HG03354 (cell line): ENCODE measurements at regions not wholly inside any gene's neighbourhood (a gene's known extent, or its start where the extent isn't known, plus 50 kb on each side); places are given as distances from the start of the nearest gene placed in this dataset.

Experiments
- ATAC-seq: cut with Tn5 transposase; IDR thresholded peaks from one replicate; pipeline ENCODE4 v1.9.1; 2021; ENCODE audit warnings: mild to moderate bottlenecking; ENCODE audit not compliant: unreplicated experiment, poor library complexity, severe bottlenecking

- no peak for ATAC-seq
These were observed 1414.3 kb upstream of the B3GALT2 start for GRCh38 chr1:194600716-194601115.

- ATAC-seq: no peak
These were observed 1411.7 kb upstream of the B3GALT2 start for GRCh38 chr1:194598098-194598497.

GRCh38 chr1:194586302-194586701, 1399.9 kb upstream of the B3GALT2 start:
- no peak for ATAC-seq

- ATAC-seq: no peak
These were observed 1397.6 kb upstream of the B3GALT2 start for GRCh38 chr1:194584052-194584451.

DNA sequence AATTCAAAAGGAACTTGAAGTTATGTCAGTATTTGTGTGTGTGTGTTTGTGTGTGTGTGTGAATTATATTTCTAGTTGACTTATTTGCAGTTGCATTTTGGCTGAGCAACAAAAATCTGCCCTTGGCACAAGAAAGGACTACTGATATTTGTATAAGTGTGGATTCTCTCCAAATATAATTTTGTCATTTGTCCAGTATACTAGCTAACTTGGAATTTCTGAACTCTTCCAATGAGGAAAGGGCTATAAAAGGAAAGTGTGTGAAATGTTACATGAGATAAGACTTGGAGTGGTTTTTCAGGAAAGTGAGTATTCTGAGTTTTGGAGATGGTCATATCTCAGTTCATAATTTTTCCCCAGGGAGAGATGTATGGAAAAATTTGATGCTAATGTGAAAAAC, 1384.1 kb upstream of the B3GALT2 start:
- no peak for ATAC-seq

- ATAC-seq: no peak
These were observed 1382.2 kb upstream of the B3GALT2 start for GRCh38 chr1:194568610-194569009.

DNA sequence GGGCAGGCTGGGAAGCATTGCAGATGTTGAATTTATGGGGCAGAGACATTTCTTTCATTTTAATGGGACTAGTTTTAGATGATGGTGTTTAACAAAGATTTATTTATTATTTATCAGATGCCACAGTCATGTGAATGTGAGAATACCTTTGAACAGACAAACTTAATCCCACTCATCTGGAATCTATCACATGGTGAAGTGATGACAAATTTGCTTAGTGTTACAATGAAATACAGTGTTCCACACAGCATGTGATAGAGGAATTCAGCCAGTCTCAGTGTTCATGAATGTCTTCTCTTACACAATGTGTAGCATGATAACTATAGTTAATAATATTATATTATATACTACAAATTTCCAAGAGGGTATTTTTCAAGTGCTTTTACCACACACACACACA, 1361.7 kb upstream of the B3GALT2 start:
- ATAC-seq: no peak

GRCh38 chr1:194544012-194544411, 1357.6 kb upstream of the B3GALT2 start:
- no peak for ATAC-seq

GRCh38 chr1:194538453-194538852, 1352.0 kb upstream of the B3GALT2 start:
- ATAC-seq: no peak

- no peak for ATAC-seq
These were observed 1351.1 kb upstream of the B3GALT2 start for GRCh38 chr1:194537521-194537920.

DNA sequence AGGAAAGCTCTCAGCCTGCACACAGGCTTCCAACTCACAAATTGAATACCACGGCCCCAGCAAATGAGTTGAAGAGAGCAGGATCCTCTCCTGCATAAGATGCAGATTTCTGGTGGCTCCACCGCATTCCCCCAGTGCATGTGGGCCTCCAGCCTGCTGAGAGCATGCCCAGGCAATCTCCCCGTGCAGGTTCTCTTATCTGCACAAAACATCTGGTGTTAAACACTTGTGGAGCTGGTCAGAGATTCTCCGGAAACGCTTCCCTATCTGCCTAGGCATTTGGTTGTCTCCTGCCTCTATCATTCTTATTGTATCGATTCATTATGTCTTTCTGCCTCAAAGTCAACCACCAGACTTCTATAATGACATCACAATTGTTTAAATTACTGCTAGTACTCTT, 1349.0 kb upstream of the B3GALT2 start:
- no peak for ATAC-seq

DNA sequence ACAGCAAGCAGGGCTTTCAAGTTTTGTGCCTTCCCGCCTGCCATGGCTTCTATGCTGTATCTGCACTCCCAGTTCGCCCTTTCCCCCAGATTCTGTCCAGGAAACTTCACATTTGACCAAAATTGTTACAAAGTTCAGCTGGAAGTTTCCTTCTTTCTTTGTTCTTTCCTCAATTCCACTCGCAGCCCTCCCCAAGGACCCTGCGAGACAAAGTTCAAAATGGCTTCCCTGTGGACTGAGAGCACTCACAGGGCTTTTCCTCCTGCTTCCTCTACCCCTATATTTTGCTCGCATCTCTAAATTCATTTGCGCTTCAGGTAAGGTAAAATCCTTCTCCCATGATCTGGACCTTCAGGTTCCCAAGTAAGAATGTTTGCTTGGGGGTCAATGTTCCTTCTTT, 1348.4 kb upstream of the B3GALT2 start:
- ATAC-seq: no peak

- ATAC-seq: no peak
These were observed 1347.2 kb upstream of the B3GALT2 start for GRCh38 chr1:194533641-194534040.

DNA sequence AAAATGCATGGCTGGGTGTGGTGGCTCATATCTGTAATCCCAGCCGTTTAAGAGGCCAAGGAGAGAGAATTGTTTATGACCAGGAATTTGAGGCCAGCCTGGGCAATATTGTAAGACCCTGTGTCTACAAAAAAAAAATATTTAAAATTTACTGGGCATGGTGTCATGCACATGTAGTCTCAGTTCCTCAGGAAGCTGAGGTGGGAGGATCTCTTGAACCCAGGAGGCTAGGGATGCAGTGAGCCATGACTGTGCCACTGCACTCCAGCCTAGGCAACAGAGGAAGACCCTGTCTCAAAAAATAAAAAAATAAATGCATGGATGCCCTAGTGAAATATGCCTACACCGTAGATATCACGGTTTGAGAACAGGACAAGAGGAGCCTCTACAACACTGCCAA, 1331.2 kb upstream of the B3GALT2 start:
- no peak for ATAC-seq

DNA sequence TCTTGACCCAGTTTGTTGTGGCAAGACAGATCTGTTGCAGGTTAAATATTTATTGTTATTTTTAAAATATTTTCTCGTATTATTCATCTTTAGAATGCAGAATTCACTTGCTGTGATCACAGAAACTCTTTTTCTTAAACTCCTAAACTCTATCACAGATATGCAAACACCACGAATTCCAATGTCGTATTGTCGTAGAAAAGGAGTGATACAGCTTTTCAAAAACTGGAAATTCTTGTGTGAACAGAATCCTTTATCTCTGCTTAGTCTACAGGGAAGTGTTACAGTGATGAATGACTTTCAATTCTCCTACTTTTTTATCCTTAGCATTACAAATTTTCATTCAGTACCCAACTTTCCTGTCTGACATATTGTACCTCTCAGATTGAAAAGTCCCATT, 1329.5 kb upstream of the B3GALT2 start:
- no peak for ATAC-seq

DNA sequence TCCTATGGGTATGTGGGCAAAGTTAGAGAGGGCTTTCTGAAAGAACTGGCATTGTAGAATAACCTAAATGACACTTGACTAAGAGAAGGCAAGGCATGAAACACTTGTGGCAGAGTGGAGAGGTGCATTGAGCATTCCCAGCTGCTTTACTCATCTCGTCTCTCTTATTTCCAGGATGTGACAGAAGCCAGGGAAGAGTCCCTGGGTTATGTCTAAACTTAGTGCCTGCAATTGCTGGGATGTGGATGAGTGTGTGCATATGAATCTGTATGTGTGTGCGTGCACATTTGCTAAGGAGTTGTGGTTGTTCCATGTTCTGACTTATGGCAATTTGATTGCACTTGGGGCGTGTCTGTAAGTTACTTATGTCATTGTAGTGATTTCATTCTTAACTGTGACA, 1326.5 kb upstream of the B3GALT2 start:
- ATAC-seq: no peak

GRCh38 chr1:194512345-194512744, 1325.9 kb upstream of the B3GALT2 start:
- ATAC-seq: no peak

DNA sequence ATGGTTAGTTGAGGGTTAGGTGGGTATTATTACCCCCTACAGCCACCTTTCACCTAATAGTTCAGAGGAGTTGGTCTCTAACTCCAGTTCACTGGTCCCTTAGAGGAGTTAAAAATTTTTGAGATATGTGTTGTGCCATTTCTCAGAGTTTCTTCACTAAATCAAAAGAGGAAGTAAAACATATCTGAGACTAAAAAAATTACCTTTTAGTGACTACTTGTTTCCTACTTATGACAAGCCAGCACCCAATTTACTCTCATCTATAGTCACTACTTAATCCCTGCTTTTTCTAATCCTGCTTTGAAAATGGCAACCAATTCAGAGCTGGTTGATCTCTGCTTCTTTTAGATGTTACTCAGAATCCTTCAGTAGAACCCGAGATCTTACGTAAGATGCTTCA, 1316.8 kb upstream of the B3GALT2 start:
- ATAC-seq: peak; percentile 79

DNA sequence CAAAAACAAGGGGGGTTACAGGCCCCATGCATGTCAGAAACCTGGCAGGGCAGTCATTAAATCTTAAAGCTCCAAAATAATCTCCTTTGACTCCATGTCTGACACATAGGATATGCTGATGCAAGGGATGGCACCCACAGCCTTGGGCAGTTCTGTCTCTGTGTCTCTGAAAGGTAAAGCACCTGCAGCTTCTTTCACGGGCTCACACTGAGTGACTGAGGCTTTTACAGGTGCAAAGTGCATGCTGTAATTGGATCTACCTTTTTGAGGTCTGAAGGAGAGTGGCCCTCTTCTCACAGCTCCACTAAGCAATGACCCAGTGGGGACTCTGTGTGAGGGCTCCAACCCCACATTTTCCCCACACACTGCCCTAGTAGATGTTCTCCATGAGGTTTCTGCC, 1309.0 kb upstream of the B3GALT2 start:
- ATAC-seq: no peak

- no peak for ATAC-seq
These were observed 1300.8 kb upstream of the B3GALT2 start for GRCh38 chr1:194487172-194487571.

DNA sequence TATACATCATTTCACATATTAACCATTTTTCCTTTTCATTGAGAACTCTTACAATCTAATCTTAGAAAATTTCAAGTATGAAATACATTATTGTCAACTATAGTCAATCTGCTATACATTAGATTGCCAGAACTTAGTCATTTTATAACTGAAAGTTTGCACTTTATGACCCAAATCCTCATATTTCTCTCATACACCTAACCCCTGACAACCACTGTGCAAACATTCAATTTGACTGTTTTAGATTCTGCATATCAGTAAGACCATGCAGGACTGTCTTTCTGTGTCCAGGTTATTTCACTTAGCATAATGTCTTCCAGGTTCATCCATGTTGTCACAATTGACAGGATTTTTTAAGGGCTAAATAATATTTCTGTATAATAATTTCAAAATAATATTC, 1299.0 kb upstream of the B3GALT2 start:
- ATAC-seq: no peak

GRCh38 chr1:194478731-194479130, 1292.3 kb upstream of the B3GALT2 start:
- no peak for ATAC-seq

DNA sequence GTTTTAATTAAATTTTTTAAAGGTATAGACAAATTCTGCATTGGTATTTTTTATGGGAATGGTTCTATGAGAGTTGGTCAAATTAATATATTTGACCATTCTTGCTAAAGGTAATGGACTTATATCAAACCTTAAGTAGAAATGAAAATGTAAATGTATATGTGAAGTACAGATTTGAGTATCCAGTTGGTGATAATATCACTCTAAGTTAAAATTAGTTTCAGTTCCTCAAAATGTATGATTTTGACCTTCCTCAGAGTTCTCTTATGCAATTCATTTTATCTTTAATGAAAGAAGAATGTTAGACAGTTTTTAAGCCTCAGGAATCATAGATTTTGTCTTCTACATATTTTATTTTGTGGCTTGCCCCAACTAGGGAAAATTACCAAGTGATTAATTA, 1291.5 kb upstream of the B3GALT2 start:
- peak; percentile 97 for ATAC-seq
